ENCODE measurements at regions not wholly inside any gene's neighbourhood (a gene's known extent, or its start where the extent isn't known, plus 50 kb on each side); places are given as distances from the start of the nearest gene placed in this dataset.

DNA sequence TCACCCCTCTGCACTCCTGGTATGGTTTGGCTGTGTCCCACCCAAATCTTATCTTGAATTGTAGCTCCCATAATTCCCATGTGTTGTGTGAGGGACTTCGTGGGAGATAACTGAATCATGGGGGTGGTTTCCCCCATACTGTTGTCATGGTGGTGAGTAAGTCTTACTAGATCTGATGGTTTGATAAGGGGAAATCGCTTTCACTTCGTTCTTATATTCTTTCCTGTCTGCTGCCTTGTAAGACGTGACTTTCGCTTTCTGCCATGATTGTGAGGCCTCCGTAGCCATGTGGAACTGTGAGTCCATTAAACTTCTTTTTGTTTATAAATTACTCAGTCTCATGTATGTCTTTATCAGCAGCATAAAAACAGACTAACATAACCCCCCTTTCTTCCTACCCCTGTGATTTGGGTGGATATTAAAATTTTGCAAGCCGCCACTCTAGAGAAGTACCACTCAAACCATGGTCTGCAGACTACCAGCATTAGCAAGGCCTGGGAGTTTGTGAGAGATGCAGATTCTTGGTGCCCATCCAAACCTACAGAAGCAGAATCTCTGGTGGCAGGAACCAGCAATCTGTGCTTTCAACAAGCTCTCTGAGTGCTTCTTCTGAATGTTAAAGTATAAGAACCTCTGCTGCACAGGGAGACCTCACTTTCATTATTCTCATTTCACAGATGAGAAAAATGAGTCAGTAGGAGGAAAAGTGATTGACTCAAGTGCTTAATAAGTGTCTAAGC is 999.5 kb upstream of the EEF2KMT start:
- Histone ChIP-seq H3K79me2 (ENCODE audit: control insufficient read depth, insufficient read depth, low read length, poor library complexity) (no peaks in the 10 kb centered on the region), H2BK5ac (ENCODE audit: low read depth, low read length, poor library complexity) (no peak overlapping the region), H2AFZ (ENCODE audit: insufficient read depth, low read length, poor library complexity) (no peak overlapping the region), H3K4me3 (ENCODE audit: low read depth, low read length) (no peak overlapping the region), H3K4me1 (ENCODE audit: control insufficient read depth in 1 of 2, insufficient read depth in 2 of 2, low read length in 2 of 2) (no peaks in the 10 kb centered on the region), H3K4ac (ENCODE audit: low read depth, low read length) (no peak overlapping the region), H3K14ac (ENCODE audit: low read length) (no peak overlapping the region), H3K79me1 (ENCODE audit: low read length) (no peaks in the 10 kb centered on the region), H2AK5ac (ENCODE audit: low read length) (no peak overlapping the region), H4K12ac (ENCODE audit: low read depth, low read length) (no peak overlapping the region), H2BK120ac (ENCODE audit: insufficient read depth, low read length, poor library complexity) (no peak overlapping the region), H3K9me3 (ENCODE audit: insufficient read depth, low read depth, low read length) (no peaks in the 10 kb centered on the region), H4K8ac (ENCODE audit: low read depth, low read length) (no peak overlapping the region), H3K27me3 (ENCODE audit: insufficient read depth, low read length) (no peaks in the 10 kb centered on the region), H4K91ac (ENCODE audit: low read depth, low read length) (no peak overlapping the region), H3K9ac (ENCODE audit: low read length) (no peak overlapping the region), H3K18ac (ENCODE audit: low read length) (no peak overlapping the region), H2BK12ac (ENCODE audit: low read length) (no peak overlapping the region), H3K27ac (ENCODE audit: low read depth, low read length) (no peak overlapping the region), H3K36me3 (ENCODE audit: control insufficient read depth in 1 of 2, insufficient read depth in 2 of 2, low read length in 2 of 2) (no peaks in the 10 kb centered on the region), H3K23ac (ENCODE audit: low read length) (no peak overlapping the region), H3K4me2 (ENCODE audit: low read length) (no peak overlapping the region)
- WGBS (ENCODE audit: extremely low coverage, insufficient coverage, insufficient read length): no CpG with 5 or more reads among the region's 7 CpGs
- no peak for DNase-seq

DNA sequence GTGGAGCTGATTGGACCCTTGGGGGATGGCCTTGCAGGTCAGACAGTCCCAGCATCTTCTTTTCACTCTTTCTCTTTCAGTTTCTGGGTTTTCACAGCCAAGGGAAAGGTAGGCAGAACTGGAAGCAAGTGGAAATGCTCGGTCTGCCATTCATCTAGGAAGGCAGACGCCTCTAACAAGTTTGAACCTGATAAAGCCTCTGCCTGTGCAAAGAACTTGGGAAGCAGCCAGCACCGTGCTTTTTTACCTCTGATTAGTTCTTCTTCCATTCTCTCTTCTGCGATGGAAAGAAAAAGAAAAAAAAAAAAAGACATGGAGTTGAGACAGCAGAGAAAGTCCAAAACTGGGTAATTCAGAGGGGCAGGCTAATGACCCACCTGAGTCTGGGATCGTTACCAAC is 997.8 kb upstream of the EEF2KMT start:
- H3K36me3 ChIP-seq (ENCODE audit: control insufficient read depth in 1 of 2, insufficient read depth in 2 of 2, low read length in 2 of 2): no peaks in the 10 kb centered on the region
- no peak overlapping the region for H2AK5ac ChIP-seq (ENCODE audit: low read length)
- H4K12ac ChIP-seq (ENCODE audit: low read depth, low read length): no peak overlapping the region
- H3K18ac ChIP-seq (ENCODE audit: low read length): no peak overlapping the region
- no peak overlapping the region for H3K9ac ChIP-seq (ENCODE audit: low read length)
- no peak overlapping the region for H3K4me2 ChIP-seq (ENCODE audit: low read length)
- DNase-seq: no peak
- no peak overlapping the region for H4K8ac ChIP-seq (ENCODE audit: low read depth, low read length)
- H2AFZ ChIP-seq (ENCODE audit: insufficient read depth, low read length, poor library complexity): no peak overlapping the region
- H3K79me1 ChIP-seq (ENCODE audit: low read length): no peaks in the 10 kb centered on the region
- H4K91ac ChIP-seq (ENCODE audit: low read depth, low read length): no peak overlapping the region
- no peak overlapping the region for H3K23ac ChIP-seq (ENCODE audit: low read length)
- no CpG with 5 or more reads among the region's 5 CpGs for WGBS (ENCODE audit: extremely low coverage, insufficient coverage, insufficient read length)
- no peak overlapping the region for H3K14ac ChIP-seq (ENCODE audit: low read length)
- no peak overlapping the region for H2BK120ac ChIP-seq (ENCODE audit: insufficient read depth, low read length, poor library complexity)
- H3K27me3 ChIP-seq (ENCODE audit: insufficient read depth, low read length): no peaks in the 10 kb centered on the region
- H2BK12ac ChIP-seq (ENCODE audit: low read length): no peak overlapping the region
- no peak overlapping the region for H2BK5ac ChIP-seq (ENCODE audit: low read depth, low read length, poor library complexity)
- H3K9me3 ChIP-seq (ENCODE audit: insufficient read depth, low read depth, low read length): no peaks in the 10 kb centered on the region
- H3K79me2 ChIP-seq (ENCODE audit: control insufficient read depth, insufficient read depth, low read length, poor library complexity): no peaks in the 10 kb centered on the region
- no peaks in the 10 kb centered on the region for H3K4me1 ChIP-seq (ENCODE audit: control insufficient read depth in 1 of 2, insufficient read depth in 2 of 2, low read length in 2 of 2)
- H3K4me3 ChIP-seq (ENCODE audit: low read depth, low read length): no peak overlapping the region
- H3K4ac ChIP-seq (ENCODE audit: low read depth, low read length): no peak overlapping the region
- no peak overlapping the region for H3K27ac ChIP-seq (ENCODE audit: low read depth, low read length)

DNA sequence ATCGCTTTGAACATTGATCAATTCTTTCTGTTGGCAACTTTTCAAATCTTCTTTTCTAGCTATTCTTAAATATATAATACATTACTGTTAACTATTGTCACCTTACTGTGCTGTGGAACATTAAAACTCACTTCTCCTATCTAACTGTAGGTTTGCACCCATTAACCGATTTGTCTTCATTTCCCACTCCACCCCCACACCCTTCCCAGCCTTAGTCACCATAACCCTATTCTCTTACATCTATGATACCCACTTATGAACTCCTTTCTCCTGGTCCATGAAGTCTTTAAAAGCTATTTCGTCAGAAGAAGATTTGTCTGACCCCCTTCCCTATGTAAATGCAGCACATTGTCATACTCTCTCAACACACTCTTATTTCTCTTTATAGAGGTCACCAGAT is 993.4 kb upstream of the EEF2KMT start:
- Histone ChIP-seq H2AFZ (ENCODE audit: insufficient read depth, low read length, poor library complexity) (no peak overlapping the region), H3K18ac (ENCODE audit: low read length) (no peak overlapping the region), H2BK5ac (ENCODE audit: low read depth, low read length, poor library complexity) (no peak overlapping the region), H3K27ac (ENCODE audit: low read depth, low read length) (no peak overlapping the region), H3K23ac (ENCODE audit: low read length) (no peak overlapping the region), H3K79me2 (ENCODE audit: control insufficient read depth, insufficient read depth, low read length, poor library complexity) (no peaks in the 10 kb centered on the region), H4K91ac (ENCODE audit: low read depth, low read length) (no peak overlapping the region), H3K9me3 (ENCODE audit: insufficient read depth, low read depth, low read length) (peaks cover 1% of the 10 kb centered on the region), H3K4me2 (ENCODE audit: low read length) (no peak overlapping the region), H3K4ac (ENCODE audit: low read depth, low read length) (no peak overlapping the region), H2BK12ac (ENCODE audit: low read length) (no peak overlapping the region), H2BK120ac (ENCODE audit: insufficient read depth, low read length, poor library complexity) (no peak overlapping the region), H4K12ac (ENCODE audit: low read depth, low read length) (no peak overlapping the region), H3K79me1 (ENCODE audit: low read length) (no peaks in the 10 kb centered on the region), H4K8ac (ENCODE audit: low read depth, low read length) (no peak overlapping the region), H3K4me3 (ENCODE audit: low read depth, low read length) (no peak overlapping the region), H2AK5ac (ENCODE audit: low read length) (no peak overlapping the region), H3K36me3 (ENCODE audit: control insufficient read depth in 1 of 2, insufficient read depth in 2 of 2, low read length in 2 of 2) (no peaks in the 10 kb centered on the region), H3K14ac (ENCODE audit: low read length) (no peak overlapping the region), H3K27me3 (ENCODE audit: insufficient read depth, low read length) (no peaks in the 10 kb centered on the region), H3K9ac (ENCODE audit: low read length) (no peak overlapping the region), H3K4me1 (ENCODE audit: control insufficient read depth in 1 of 2, insufficient read depth in 2 of 2, low read length in 2 of 2) (no peaks in the 10 kb centered on the region)
- DNase-seq: no peak
- WGBS (ENCODE audit: extremely low coverage, insufficient coverage, insufficient read length): no CpG with 5 or more reads among the region's 3 CpGs

- H3K4me1 ChIP-seq (ENCODE audit: control insufficient read depth in 1 of 2, insufficient read depth in 2 of 2, low read length in 2 of 2): no peaks in the 10 kb centered on the region
- no peaks in the 10 kb centered on the region for H3K36me3 ChIP-seq (ENCODE audit: control insufficient read depth in 1 of 2, insufficient read depth in 2 of 2, low read length in 2 of 2)
- H2BK120ac ChIP-seq (ENCODE audit: insufficient read depth, low read length, poor library complexity): no peak overlapping the region
- H3K9me3 ChIP-seq (ENCODE audit: insufficient read depth, low read depth, low read length): peaks cover 1% of the 10 kb centered on the region
- H3K4ac ChIP-seq (ENCODE audit: low read depth, low read length): no peak overlapping the region
- no peak overlapping the region for H3K27ac ChIP-seq (ENCODE audit: low read depth, low read length)
- no peak overlapping the region for H3K14ac ChIP-seq (ENCODE audit: low read length)
- no peak overlapping the region for H4K12ac ChIP-seq (ENCODE audit: low read depth, low read length)
- no peak overlapping the region for H3K18ac ChIP-seq (ENCODE audit: low read length)
- H2BK12ac ChIP-seq (ENCODE audit: low read length): no peak overlapping the region
- H2BK5ac ChIP-seq (ENCODE audit: low read depth, low read length, poor library complexity): no peak overlapping the region
- H2AK5ac ChIP-seq (ENCODE audit: low read length): no peak overlapping the region
- H4K8ac ChIP-seq (ENCODE audit: low read depth, low read length): no peak overlapping the region
- no peak overlapping the region for H2AFZ ChIP-seq (ENCODE audit: insufficient read depth, low read length, poor library complexity)
- no peak overlapping the region for H4K91ac ChIP-seq (ENCODE audit: low read depth, low read length)
- H3K4me3 ChIP-seq (ENCODE audit: low read depth, low read length): no peak overlapping the region
- peak in 1 of 2 donors; percentile 8 for DNase-seq
- H3K79me2 ChIP-seq (ENCODE audit: control insufficient read depth, insufficient read depth, low read length, poor library complexity): no peaks in the 10 kb centered on the region
- H3K4me2 ChIP-seq (ENCODE audit: low read length): no peak overlapping the region
- H3K27me3 ChIP-seq (ENCODE audit: insufficient read depth, low read length): no peaks in the 10 kb centered on the region
- no peaks in the 10 kb centered on the region for H3K79me1 ChIP-seq (ENCODE audit: low read length)
- no peak overlapping the region for H3K23ac ChIP-seq (ENCODE audit: low read length)
- H3K9ac ChIP-seq (ENCODE audit: low read length): no peak overlapping the region
- WGBS (ENCODE audit: extremely low coverage, insufficient coverage, insufficient read length): no CpG with 5 or more reads among the region's 5 CpGs
Measured at GRCh38 chr16:6081320-6081976, 983.9 kb upstream of the EEF2KMT start.
